PFSK-1 (cell line): ENCODE measurements at regions not wholly inside any gene's neighbourhood (a gene's known extent, or its start where the extent isn't known, plus 50 kb on each side); places are given as distances from the start of the nearest gene placed in this dataset.

ENCODE experiments used
- POLR2AphosphoS5 ChIP-seq: IDR thresholded peaks from 2 replicates; pipeline ENCODE4 v1.6.1; 2012; ENCODE audit warnings: low read depth, mild to moderate bottlenecking, control low read depth, low read length, moderate library complexity
- SIN3A ChIP-seq: IDR thresholded peaks from 2 replicates; pipeline ENCODE4 v1.6.1; 2012; ENCODE audit warnings: mild to moderate bottlenecking, low read length, moderate library complexity, borderline replicate concordance; ENCODE audit not compliant: insufficient read depth
- TAF1 ChIP-seq: IDR thresholded peaks from 2 replicates; pipeline ENCODE4 v1.6.1; 2012; ENCODE audit warnings: low read length, control low read depth, borderline replicate concordance; ENCODE audit not compliant: insufficient read depth
- TF ChIP-seq, protein P1 (sequence below), 2 experiments: IDR thresholded peaks; 2 replicates each; pipeline versions ENCODE4 v1.6.1 to v1.8.0; 2011 to 2012; ENCODE audit warnings: low read depth in 2 of 2, low read length in 2 of 2, control low read depth in 1 of 2, inconsistent platforms in 1 of 2, mild to moderate bottlenecking in 1 of 2, moderate library complexity in 1 of 2; ENCODE audit not compliant: insufficient read depth in 1 of 2

DNA sequence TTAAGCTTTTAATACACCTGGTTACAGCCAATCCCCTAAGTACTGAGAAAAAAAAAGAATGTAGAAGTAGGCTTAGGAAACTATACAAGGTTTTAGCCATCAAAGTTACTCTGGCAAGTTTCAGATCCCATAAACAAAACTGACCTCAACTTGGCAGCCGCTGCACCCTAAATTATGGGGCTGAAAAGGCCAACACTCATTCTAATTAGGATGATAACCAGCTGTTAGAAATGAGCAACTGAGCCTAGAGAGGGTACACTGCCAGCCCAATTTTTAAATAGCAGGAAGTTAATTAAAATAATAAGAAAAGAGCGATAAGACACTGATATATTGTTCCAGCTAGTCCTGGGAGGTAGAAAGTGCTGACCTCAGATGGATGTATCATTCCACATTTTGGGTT is 105.7 kb upstream of the VAV3 start:
- no peak for TF ChIP-seq TAF1
- TF ChIP-seq POLR2AphosphoS5: no peak
- TF ChIP-seq, protein P1, sequence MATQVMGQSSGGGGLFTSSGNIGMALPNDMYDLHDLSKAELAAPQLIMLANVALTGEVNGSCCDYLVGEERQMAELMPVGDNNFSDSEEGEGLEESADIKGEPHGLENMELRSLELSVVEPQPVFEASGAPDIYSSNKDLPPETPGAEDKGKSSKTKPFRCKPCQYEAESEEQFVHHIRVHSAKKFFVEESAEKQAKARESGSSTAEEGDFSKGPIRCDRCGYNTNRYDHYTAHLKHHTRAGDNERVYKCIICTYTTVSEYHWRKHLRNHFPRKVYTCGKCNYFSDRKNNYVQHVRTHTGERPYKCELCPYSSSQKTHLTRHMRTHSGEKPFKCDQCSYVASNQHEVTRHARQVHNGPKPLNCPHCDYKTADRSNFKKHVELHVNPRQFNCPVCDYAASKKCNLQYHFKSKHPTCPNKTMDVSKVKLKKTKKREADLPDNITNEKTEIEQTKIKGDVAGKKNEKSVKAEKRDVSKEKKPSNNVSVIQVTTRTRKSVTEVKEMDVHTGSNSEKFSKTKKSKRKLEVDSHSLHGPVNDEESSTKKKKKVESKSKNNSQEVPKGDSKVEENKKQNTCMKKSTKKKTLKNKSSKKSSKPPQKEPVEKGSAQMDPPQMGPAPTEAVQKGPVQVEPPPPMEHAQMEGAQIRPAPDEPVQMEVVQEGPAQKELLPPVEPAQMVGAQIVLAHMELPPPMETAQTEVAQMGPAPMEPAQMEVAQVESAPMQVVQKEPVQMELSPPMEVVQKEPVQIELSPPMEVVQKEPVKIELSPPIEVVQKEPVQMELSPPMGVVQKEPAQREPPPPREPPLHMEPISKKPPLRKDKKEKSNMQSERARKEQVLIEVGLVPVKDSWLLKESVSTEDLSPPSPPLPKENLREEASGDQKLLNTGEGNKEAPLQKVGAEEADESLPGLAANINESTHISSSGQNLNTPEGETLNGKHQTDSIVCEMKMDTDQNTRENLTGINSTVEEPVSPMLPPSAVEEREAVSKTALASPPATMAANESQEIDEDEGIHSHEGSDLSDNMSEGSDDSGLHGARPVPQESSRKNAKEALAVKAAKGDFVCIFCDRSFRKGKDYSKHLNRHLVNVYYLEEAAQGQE (IDR thresholded peaks at IDR 0.05; ENCODE audit: insufficient read depth in 1 of 2, low read depth in 2 of 2, low read length in 2 of 2): no peak
- TF ChIP-seq SIN3A: no peak
